IMR-90 (cell line): ENCODE measurements at regions not wholly inside any gene's neighbourhood (a gene's known extent, or its start where the extent isn't known, plus 50 kb on each side); places are given as distances from the start of the nearest gene placed in this dataset.

Source experiments
- ATAC-seq: fragments of 200-7000 bp; cut with Tn5 transposase; 2 replicates; pipeline ENCODE4 v1.9.1; 2020; ENCODE audit warnings: low read depth, mild to moderate bottlenecking, moderate library complexity
- BruUV-seq: library from RNA; stranded (reverse); fragments of 400-500 nt; replicated peaks from 2 replicates; lab custom pipeline; 2021; lab: Mats Ljungman, UMichigan
- CTCF ChIA-PET: fragments of 300-600 bp; formaldehyde crosslinking; extraction: SDS; loops from one replicate; lab custom pipeline; 2021; ENCODE audit warnings: antibody characterized with exemption; lab: Yijun Ruan, JAX
- POLR2A ChIA-PET: fragments of 300-600 bp; sonication (Branson Sonifier 250); formaldehyde crosslinking; loops from one replicate; lab custom pipeline; 2022; ENCODE audit warnings: antibody characterized with exemption; ENCODE audit not compliant: unreplicated experiment; lab: Charles Lee
- DNase-seq: peaks from one replicate; pipeline ENCODE4 v3.0.0; 2013
- H2AFZ ChIP-seq: replicated peaks from 2 replicates; pipeline ENCODE3; 2013; ENCODE audit warnings: low read length, mild to moderate bottlenecking; ENCODE audit not compliant: poor library complexity
- H2AK5ac ChIP-seq: 2 replicates; pipeline ENCODE4 v1.6.1; 2013; ENCODE audit warnings: low read depth, low read length, inconsistent platforms
- H2AK9ac ChIP-seq: replicated peaks from 2 replicates; pipeline ENCODE3; 2013; ENCODE audit warnings: mild to moderate bottlenecking, low read depth, low read length, moderate library complexity; ENCODE audit not compliant: poor library complexity
- H2BK120ac ChIP-seq: 2 replicates; pipeline ENCODE4 v1.6.1; 2013; ENCODE audit warnings: low read depth, low read length, inconsistent platforms
- H2BK15ac ChIP-seq: 3 replicates; pipeline ENCODE4 v1.6.1; 2013; ENCODE audit warnings: low read depth, low read length, inconsistent platforms
- H2BK20ac ChIP-seq: 2 replicates; pipeline ENCODE4 v1.6.1; 2013; ENCODE audit warnings: low read depth, mild to moderate bottlenecking, inconsistent platforms, low read length, moderate library complexity
- H2BK5ac ChIP-seq: 2 replicates; pipeline ENCODE4 v1.6.1; 2013; ENCODE audit warnings: mild to moderate bottlenecking, low read depth, low read length, inconsistent platforms; ENCODE audit not compliant: poor library complexity, severe bottlenecking
- H3K14ac ChIP-seq: replicated peaks from 2 replicates; pipeline ENCODE4 v1.6.1; 2013; ENCODE audit warnings: low read depth, low read length, inconsistent platforms
- H3K18ac ChIP-seq: 2 replicates; pipeline ENCODE4 v1.6.1; 2013; ENCODE audit warnings: low read depth, low read length, control low read depth
- H3K23ac ChIP-seq: 2 replicates; pipeline ENCODE4 v1.6.1; 2013; ENCODE audit warnings: low read depth, low read length, inconsistent platforms
- H3K27ac ChIP-seq: 2 replicates; pipeline ENCODE4 v1.5.1; 2013; ENCODE audit warnings: mild to moderate bottlenecking, control low read depth, low read length; ENCODE audit not compliant: insufficient read depth
- H3K27me3 ChIP-seq: 2 replicates; pipeline ENCODE4 v1.6.1; 2013; ENCODE audit warnings: low read length; ENCODE audit not compliant: control insufficient read depth, insufficient read depth
- H3K36me3 ChIP-seq: 2 replicates; pipeline ENCODE4 v1.6.1; 2013; ENCODE audit warnings: low read length, mixed read lengths; ENCODE audit not compliant: control insufficient read depth, insufficient read depth
- H3K4ac ChIP-seq: 2 replicates; pipeline ENCODE4 v1.6.1; 2013; ENCODE audit warnings: low read depth, low read length, inconsistent platforms
- H3K4me1 ChIP-seq: 2 replicates; pipeline ENCODE4 v1.6.1; 2013; ENCODE audit warnings: low read length, mixed read lengths; ENCODE audit not compliant: control insufficient read depth, insufficient read depth
- H3K4me2 ChIP-seq: 2 replicates; pipeline ENCODE4 v1.6.1; 2013; ENCODE audit warnings: low read depth, mild to moderate bottlenecking, control low read depth, low read length, moderate library complexity
- H3K4me3 ChIP-seq: 2 replicates; pipeline ENCODE4 v1.5.1; 2013; ENCODE audit warnings: low read depth, mild to moderate bottlenecking, control low read depth, low read length, moderate library complexity; ENCODE audit not compliant: insufficient read depth
- H3K56ac ChIP-seq: 2 replicates; pipeline ENCODE4 v1.6.1; 2013; ENCODE audit warnings: low read length, inconsistent platforms; ENCODE audit not compliant: insufficient read depth; ENCODE audit errors: extremely low read depth
- H3K79me1 ChIP-seq, 2 experiments: 2 replicates each; pipeline ENCODE4 v1.6.1; 2013; ENCODE audit warnings: low read length in 2 of 2, inconsistent platforms in 1 of 2, low read depth in 1 of 2
- H3K9ac ChIP-seq: 2 replicates; pipeline ENCODE4 v1.6.1; 2013; ENCODE audit warnings: low read depth, low read length, control low read depth
- H3K9me1 ChIP-seq: 2 replicates; pipeline ENCODE4 v1.6.1; 2013; ENCODE audit warnings: low read length, inconsistent platforms; ENCODE audit not compliant: insufficient read depth
- H3K9me3 ChIP-seq: 2 replicates; pipeline ENCODE4 v1.6.1; 2013; ENCODE audit warnings: low read length; ENCODE audit not compliant: control insufficient read depth, insufficient read depth
- H4K20me1 ChIP-seq: 2 replicates; pipeline ENCODE4 v1.6.1; 2013; ENCODE audit warnings: low read length, inconsistent platforms; ENCODE audit not compliant: insufficient read depth
- H4K5ac ChIP-seq: 2 replicates; pipeline ENCODE4 v1.6.1; 2013; ENCODE audit warnings: mild to moderate bottlenecking, low read depth, low read length, control low read depth
- H4K8ac ChIP-seq, 2 experiments: 2 replicates each; pipeline ENCODE4 v1.6.1; 2013; ENCODE audit warnings: low read depth in 2 of 2, low read length in 2 of 2, control low read depth in 1 of 2, inconsistent platforms in 1 of 2
- H4K91ac ChIP-seq: 2 replicates; pipeline ENCODE4 v1.6.1; 2013; ENCODE audit warnings: low read depth, low read length, inconsistent platforms; ENCODE audit not compliant: insufficient read depth
- BHLHE40 ChIP-seq: fragments of 150-350 bp; IDR thresholded peaks from 2 replicates; pipeline ENCODE4 v1.6.1; 2016; ENCODE audit warnings: mild to moderate bottlenecking, low read depth, low read length
- CEBPB ChIP-seq: IDR thresholded peaks from 2 replicates; pipeline ENCODE4 v1.6.1; 2012; ENCODE audit warnings: low read depth, low read length, improper control_type of control experiment
- CTCF ChIP-seq: conservative IDR thresholded peaks from 2 replicates; pipeline ENCODE4 v1.5.1; 2012; ENCODE audit warnings: mild to moderate bottlenecking, low read depth, low read length, improper control_type of control experiment
- ELK1 ChIP-seq: fragments of 150-350 bp; IDR thresholded peaks from 2 replicates; pipeline ENCODE4 v1.6.1; 2016; ENCODE audit warnings: low read depth, mild to moderate bottlenecking, low read length, moderate library complexity, borderline replicate concordance
- FOS ChIP-seq: fragments of 150-350 bp; IDR thresholded peaks from 2 replicates; pipeline ENCODE4 v1.6.1; 2016; ENCODE audit warnings: low read depth, low read length
- MAFK ChIP-seq: IDR thresholded peaks from 2 replicates; pipeline ENCODE4 v1.6.1; 2012; ENCODE audit warnings: low read depth, low read length, improper control_type of control experiment
- MXI1 ChIP-seq: IDR thresholded peaks from 2 replicates; pipeline ENCODE4 v1.6.1; 2012; ENCODE audit warnings: low read depth, mild to moderate bottlenecking, low read length, moderate library complexity, borderline replicate concordance
- NFE2L2 ChIP-seq: fragments of 150-350 bp; IDR thresholded peaks from 2 replicates; pipeline ENCODE4 v1.6.1; 2016; ENCODE audit warnings: low read depth, mild to moderate bottlenecking, low read length
- POLR2A ChIP-seq: IDR thresholded peaks from 2 replicates; pipeline ENCODE4 v1.6.1; 2012; ENCODE audit warnings: mild to moderate bottlenecking, low read depth, low read length
- RAD21 ChIP-seq: IDR thresholded peaks from 2 replicates; pipeline ENCODE4 v1.6.1; 2012; ENCODE audit warnings: low read length, improper control_type of control experiment
- RCOR1 ChIP-seq: IDR thresholded peaks from 2 replicates; pipeline ENCODE4 v1.6.1; 2012; ENCODE audit warnings: mild to moderate bottlenecking, low read length, improper control_type of control experiment; ENCODE audit not compliant: insufficient replicate concordance
- RFX5 ChIP-seq: IDR thresholded peaks from 2 replicates; pipeline ENCODE4 v1.8.0; 2012; ENCODE audit warnings: low read depth, mild to moderate bottlenecking, low read length, moderate library complexity
- SMC3 ChIP-seq: fragments of 150-350 bp; IDR thresholded peaks from 2 replicates; pipeline ENCODE4 v1.6.1; 2016; ENCODE audit warnings: low read depth, mild to moderate bottlenecking, antibody characterized with exemption, low read length, moderate library complexity
- USF2 ChIP-seq: fragments of 150-350 bp; IDR thresholded peaks from 2 replicates; pipeline ENCODE4 v1.6.1; 2017; ENCODE audit warnings: mild to moderate bottlenecking, antibody characterized with exemption, low read length, low read depth
- WGBS, 2 experiments: methylation state at CpG; one replicate each; pipeline versions ENCODE4 v1.1.5 to v1.1.7; 2013; ENCODE audit warnings: missing lambda C conversion rate in 2 of 2; ENCODE audit not compliant: insufficient read length in 1 of 2; ENCODE audit errors: extremely low coverage in 2 of 2; 5-methylcytosine and 5-hydroxymethylcytosine counted together
- dilution Hi-C: fragments of 300-500 bp; cut with HindIII; formaldehyde crosslinking; loops from one replicate; pipeline ENCODE4 v1.14.3; 2018; ENCODE audit warnings: low sequenced_read_pairs; ENCODE audit not compliant: unreplicated experiment
- in situ Hi-C: fragments of 300-500 bp; cut with MboI; formaldehyde crosslinking; loops from 3 replicates; pipeline ENCODE4 v1.14.3; 2019; ENCODE audit warnings: low sequenced_read_pairs, inconsistent platforms, mixed read lengths
- intact Hi-C: fragments of 100-400 bp; cut with micrococcal nuclease; formaldehyde crosslinking; loops from 2 replicates; pipeline ENCODE4 v1.10.0; 2022

GRCh38 chr5:58366461-58366860, 93.4 kb downstream of the PLK2 start:
- no peak overlapping the region for H3K14ac ChIP-seq
- ChIA-PET CTCF (no interaction called here), POLR2A (no interaction called here)
- no TSS peak for BruUV-seq
- TF ChIP-seq BHLHE40: no peak
- no peak for TF ChIP-seq CEBPB
- TF ChIP-seq RFX5: no peak
- no peak for TF ChIP-seq NFE2L2
- no peak for TF ChIP-seq USF2
- TF ChIP-seq RCOR1: no peak
- no peak for TF ChIP-seq SMC3
- TF ChIP-seq CTCF: no peak
- TF ChIP-seq RAD21: no peak
- TF ChIP-seq ELK1: no peak
- no peak for TF ChIP-seq FOS
- TF ChIP-seq MAFK: no peak
- TF ChIP-seq POLR2A: no peak
- no peak for TF ChIP-seq MXI1
- no peaks in the 10 kb centered on the region for H4K20me1 ChIP-seq
- H3K4ac ChIP-seq: no peak overlapping the region
- no peaks in the 10 kb centered on the region for H3K79me1 ChIP-seq
- H3K18ac ChIP-seq: no peak overlapping the region
- H4K91ac ChIP-seq: no peak overlapping the region
- H4K8ac ChIP-seq: no peak overlapping the region
- no peak overlapping the region for H2BK15ac ChIP-seq
- H2AFZ ChIP-seq: no peak overlapping the region
- no peak overlapping the region for H2AK5ac ChIP-seq
- H3K27me3 ChIP-seq: no peaks in the 10 kb centered on the region
- no peak overlapping the region for H3K9ac ChIP-seq
- in situ Hi-C loops (no loop called here), dilution Hi-C loops (no loop called here), intact Hi-C loops (no loop called here)
- no peaks in the 10 kb centered on the region for H3K36me3 ChIP-seq
- H3K27ac ChIP-seq: no peak overlapping the region
- no peaks in the 10 kb centered on the region for H3K9me1 ChIP-seq
- no peak overlapping the region for H3K56ac ChIP-seq
- no peak for ATAC-seq
- H2BK20ac ChIP-seq: no peak overlapping the region
- H3K4me2 ChIP-seq: no peak overlapping the region
- H3K23ac ChIP-seq: no peak overlapping the region
- no peak overlapping the region for H4K5ac ChIP-seq
- no CpG with 5 or more reads among the region's 4 CpGs for WGBS, 2 experiments
- no peak overlapping the region for H2AK9ac ChIP-seq
- peak; percentile 45 for DNase-seq
- H3K4me1 ChIP-seq: no peaks in the 10 kb centered on the region
- no peak overlapping the region for H2BK5ac ChIP-seq
- H3K4me3 ChIP-seq: no peak overlapping the region
- no peaks in the 10 kb centered on the region for H3K9me3 ChIP-seq
- H2BK120ac ChIP-seq: no peak overlapping the region
